Fibroblast of pulmonary artery (primary cell): ENCODE measurements at regions not wholly inside any gene's neighbourhood (a gene's known extent, or its start where the extent isn't known, plus 50 kb on each side); places are given as distances from the start of the nearest gene placed in this dataset.

Experiments
- DNase-seq: peaks from one replicate; pipeline ENCODE4 v3.0.0-alpha.2; 2010; ENCODE audit warnings: low read depth
- H3K4me3 ChIP-seq: replicated peaks from 2 replicates; pipeline ENCODE4 v1.5.1; 2011; ENCODE audit warnings: low read depth, mild to moderate bottlenecking, control low read depth, low read length, moderate library complexity
- CTCF ChIP-seq: IDR thresholded peaks from 2 replicates; pipeline ENCODE4 v1.5.1; 2011; ENCODE audit warnings: mild to moderate bottlenecking, control low read depth, low read length, inconsistent platforms; ENCODE audit errors: missing control alignments

DNA sequence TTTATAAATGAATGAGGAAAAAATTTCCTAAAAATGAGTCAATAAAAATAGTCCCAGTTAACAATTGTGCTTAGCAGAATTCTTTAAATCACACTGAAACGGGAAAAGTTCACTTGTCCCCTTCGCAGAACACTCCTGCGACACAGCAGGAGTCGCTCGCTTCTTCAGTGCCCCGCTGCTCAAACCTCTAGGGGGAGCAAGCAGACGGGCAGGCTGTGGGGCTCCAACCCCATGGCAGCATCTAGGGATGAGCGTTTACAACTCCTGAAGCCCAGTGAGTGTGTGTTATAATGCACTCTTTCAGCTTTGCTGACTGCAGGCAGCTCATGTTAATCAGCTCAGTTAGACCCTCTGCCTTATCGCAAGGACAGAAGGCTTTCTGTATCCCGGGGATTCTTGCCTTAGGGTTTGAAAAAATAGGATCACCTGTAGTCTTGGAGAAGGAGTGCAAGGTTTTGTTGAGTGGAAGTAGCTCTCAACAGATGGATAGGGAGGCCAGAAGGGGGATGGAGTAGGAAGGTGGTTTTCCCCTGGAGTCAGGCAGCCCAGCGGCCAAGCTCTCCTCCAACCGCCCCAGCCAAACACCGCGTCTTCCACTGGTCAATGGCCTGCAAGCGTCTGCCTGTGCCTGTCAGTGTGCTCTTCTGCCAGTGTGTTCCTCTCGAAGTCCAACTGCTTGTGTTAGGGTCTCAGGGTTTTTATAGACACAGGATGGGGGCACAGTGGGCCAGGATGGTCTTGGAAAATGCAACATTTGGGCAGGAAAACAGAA is 1977.7 kb upstream of the LRRTM1 start:
- no peak for DNase-seq
- TF ChIP-seq CTCF: no peak
- H3K4me3 ChIP-seq: no peak overlapping the region

DNA sequence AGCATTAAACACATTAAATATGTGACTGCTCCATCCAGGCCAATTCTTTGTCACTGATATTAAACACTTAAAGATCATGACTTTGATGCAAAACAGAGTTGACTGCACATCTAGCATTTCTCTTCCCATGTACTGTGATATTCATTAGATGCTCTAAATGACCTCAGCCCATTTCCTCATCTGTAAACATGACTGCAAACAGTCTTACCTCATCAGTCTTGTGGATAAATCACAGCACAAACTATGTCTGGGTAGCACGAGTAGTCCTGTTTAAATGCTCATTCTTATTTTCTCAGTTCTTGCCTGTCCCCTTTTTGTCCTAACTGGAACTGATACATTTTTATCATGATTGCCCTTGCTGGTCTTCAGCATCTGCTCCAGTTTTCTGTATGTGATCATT is 1974.8 kb upstream of the LRRTM1 start:
- no peak for DNase-seq
- no peak for TF ChIP-seq CTCF
- no peak overlapping the region for H3K4me3 ChIP-seq

- DNase-seq: no peak
Measured at GRCh38 chr2:82278416-82278815, 1973.9 kb upstream of the LRRTM1 start.

DNA sequence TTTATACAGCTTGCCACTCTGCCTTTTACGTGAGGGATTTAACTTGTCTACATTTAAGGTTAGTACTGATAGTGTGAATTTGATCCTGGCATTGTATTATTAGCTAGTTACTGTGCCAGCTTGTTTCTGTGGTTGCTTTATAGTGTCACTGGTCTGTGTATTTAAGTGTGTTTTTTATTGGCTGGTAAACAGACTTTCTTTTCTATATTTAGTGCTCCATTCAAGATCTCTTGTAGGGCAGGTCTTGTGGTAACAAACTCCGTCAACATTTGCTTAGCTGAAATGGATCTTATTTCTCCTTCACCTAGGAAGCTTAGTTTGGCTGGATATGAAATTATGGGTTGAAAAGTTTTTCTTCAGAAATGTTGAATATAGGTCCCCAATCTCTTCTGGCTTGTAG is 1971.0 kb upstream of the LRRTM1 start:
- H3K4me3 ChIP-seq: no peak overlapping the region
- DNase-seq: no peak
- TF ChIP-seq CTCF: no peak

More at GRCh38 chr2:82278416-82278815, 1973.9 kb upstream of the LRRTM1 start:
- no peak for TF ChIP-seq CTCF
- H3K4me3 ChIP-seq: no peak overlapping the region

- DNase-seq: no peak
- TF ChIP-seq CTCF: no peak
- H3K4me3 ChIP-seq: no peak overlapping the region
Measured at GRCh38 chr2:82268446-82268845, 1963.9 kb upstream of the LRRTM1 start.

- no peak for DNase-seq
- no peak for TF ChIP-seq CTCF
- H3K4me3 ChIP-seq: no peak overlapping the region
Measured at GRCh38 chr2:82260521-82260920, 1956.0 kb upstream of the LRRTM1 start.

DNA sequence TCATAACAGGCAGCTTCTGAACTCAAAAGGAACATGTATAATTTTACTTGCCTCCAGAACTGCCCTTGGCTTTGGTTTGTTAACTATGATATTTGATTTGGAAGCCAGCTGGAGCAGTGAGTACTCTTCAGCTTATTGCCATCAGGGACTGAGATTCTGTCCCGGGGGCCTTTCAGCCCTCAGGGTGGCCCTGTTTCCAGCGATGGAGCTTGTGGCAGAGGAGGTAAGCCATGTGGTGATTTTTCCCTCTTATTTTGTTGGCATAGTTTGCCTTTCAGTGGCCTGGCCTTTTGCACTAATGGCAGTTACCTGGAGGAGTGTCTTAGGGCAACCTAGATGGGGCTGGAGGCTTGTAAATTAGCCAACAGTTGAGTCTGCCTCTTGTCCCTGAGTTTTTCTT is 1955.0 kb upstream of the LRRTM1 start:
- DNase-seq: no peak
- TF ChIP-seq CTCF: no peak
- H3K4me3 ChIP-seq: no peak overlapping the region
